ENCODE measurements at regions not wholly inside any gene's neighbourhood (a gene's known extent, or its start where the extent isn't known, plus 50 kb on each side); places are given as distances from the start of the nearest gene placed in this dataset.

GRCh38 chr2:57093020-57093419, 909.2 kb downstream of the CCDC85A start:
- Histone ChIP-seq H3K36me3 (ENCODE audit: low read length) (no peaks in the 10 kb centered on the region), H3K4me2 (ENCODE audit: low read depth, low read length, poor library complexity, severe bottlenecking) (no peak overlapping the region), H3K9me3 (ENCODE audit: insufficient read depth, low read length) (no peaks in the 10 kb centered on the region)

GRCh38 chr2:57097855-57098254, 914.1 kb downstream of the CCDC85A start:
- H3K79me2 ChIP-seq (ENCODE audit: insufficient read depth, low read length) = no peaks in the 10 kb centered on the region
- TF ChIP-seq EZH2phosphoT487 (conservative IDR thresholded peaks at IDR 0.05; ENCODE audit: low read length) (no peak), CTCF (IDR thresholded peaks at IDR 0.05; ENCODE audit: insufficient read depth, low read length, poor library complexity, severe bottlenecking) (no peak)
- no peaks in the 10 kb centered on the region for H3K9me2 ChIP-seq (replicated peaks; ENCODE audit: insufficient read depth, low read length)
- no peak overlapping the region for H3K27ac ChIP-seq (ENCODE audit: low read depth, low read length)
- H3F3A ChIP-seq (ENCODE audit: insufficient read depth) = no peaks in the 10 kb centered on the region
- no peak overlapping the region for H2AFZ ChIP-seq (ENCODE audit: low read depth, low read length, severe bottlenecking)
- H3K36me3 ChIP-seq (ENCODE audit: low read length) = no peaks in the 10 kb centered on the region
- no peaks in the 10 kb centered on the region for H4K20me1 ChIP-seq (ENCODE audit: low read depth, low read length)
- H3K9me3 ChIP-seq (ENCODE audit: insufficient read depth, low read length) = no peaks in the 10 kb centered on the region
- H3K4me3 ChIP-seq (ENCODE audit: insufficient read depth, low read length, poor library complexity, severe bottlenecking) = no peak overlapping the region
- H3K4me2 ChIP-seq (ENCODE audit: low read depth, low read length, poor library complexity, severe bottlenecking) = no peak overlapping the region
- no peak overlapping the region for H3K9ac ChIP-seq (ENCODE audit: low read length)
- no peaks in the 10 kb centered on the region for H3K27me3 ChIP-seq (ENCODE audit: low read length)

More at GRCh38 chr2:57093020-57093419, 909.2 kb downstream of the CCDC85A start:
- no peak overlapping the region for H3K27ac ChIP-seq (ENCODE audit: low read depth, low read length)
- no peaks in the 10 kb centered on the region for H4K20me1 ChIP-seq (ENCODE audit: low read depth, low read length)
- H2AFZ ChIP-seq (ENCODE audit: low read depth, low read length, severe bottlenecking) = no peak overlapping the region
- no peaks in the 10 kb centered on the region for H3K79me2 ChIP-seq (ENCODE audit: insufficient read depth, low read length)
- no peak for TF ChIP-seq EZH2phosphoT487 (conservative IDR thresholded peaks at IDR 0.05; ENCODE audit: low read length)
- TF ChIP-seq CTCF (IDR thresholded peaks at IDR 0.05; ENCODE audit: insufficient read depth, low read length, poor library complexity, severe bottlenecking) = no peak
- no peak overlapping the region for H3K4me3 ChIP-seq (ENCODE audit: insufficient read depth, low read length, poor library complexity, severe bottlenecking)
- H3K27me3 ChIP-seq (ENCODE audit: low read length) = no peaks in the 10 kb centered on the region
- H3K9me2 ChIP-seq (replicated peaks; ENCODE audit: insufficient read depth, low read length) = no peaks in the 10 kb centered on the region
- no peak overlapping the region for H3K9ac ChIP-seq (ENCODE audit: low read length)
- no peaks in the 10 kb centered on the region for H3F3A ChIP-seq (ENCODE audit: insufficient read depth)

GRCh38 chr2:57100436-57100835, 916.6 kb downstream of the CCDC85A start:
- no peaks in the 10 kb centered on the region for H3K36me3 ChIP-seq (ENCODE audit: low read length)

More at GRCh38 chr2:57100436-57100835, 916.6 kb downstream of the CCDC85A start:
- TF ChIP-seq CTCF (IDR thresholded peaks at IDR 0.05; ENCODE audit: insufficient read depth, low read length, poor library complexity, severe bottlenecking) (no peak), EZH2phosphoT487 (conservative IDR thresholded peaks at IDR 0.05; ENCODE audit: low read length) (no peak)
- H2AFZ ChIP-seq (ENCODE audit: low read depth, low read length, severe bottlenecking) = no peak overlapping the region
- H3K4me3 ChIP-seq (ENCODE audit: insufficient read depth, low read length, poor library complexity, severe bottlenecking) = no peak overlapping the region
- H3K9ac ChIP-seq (ENCODE audit: low read length) = no peak overlapping the region
- H3K79me2 ChIP-seq (ENCODE audit: insufficient read depth, low read length) = no peaks in the 10 kb centered on the region
- no peak overlapping the region for H3K4me2 ChIP-seq (ENCODE audit: low read depth, low read length, poor library complexity, severe bottlenecking)
- H3K9me2 ChIP-seq (replicated peaks; ENCODE audit: insufficient read depth, low read length) = no peaks in the 10 kb centered on the region
- H3K27ac ChIP-seq (ENCODE audit: low read depth, low read length) = no peak overlapping the region
- H3K27me3 ChIP-seq (ENCODE audit: low read length) = no peaks in the 10 kb centered on the region
- no peaks in the 10 kb centered on the region for H4K20me1 ChIP-seq (ENCODE audit: low read depth, low read length)
- H3F3A ChIP-seq (ENCODE audit: insufficient read depth) = no peaks in the 10 kb centered on the region
- H3K9me3 ChIP-seq (ENCODE audit: insufficient read depth, low read length) = no peaks in the 10 kb centered on the region

Data from SU-DHL-6 (cell line).